GM21717 (cell line): ENCODE measurements at regions not wholly inside any gene's neighbourhood (a gene's known extent, or its start where the extent isn't known, plus 50 kb on each side); places are given as distances from the start of the nearest gene placed in this dataset.
"Not testable (repeated sequence)": the region's sequence is repeated elsewhere in the genome, so short reads cannot be mapped to it uniquely, and the experiment has no call there.

Experiments
- ATAC-seq: cut with Tn5 transposase; IDR thresholded peaks from one replicate; pipeline ENCODE4 v1.9.1; 2021; ENCODE audit warnings: mild to moderate bottlenecking, moderate library complexity; ENCODE audit not compliant: unreplicated experiment

DNA sequence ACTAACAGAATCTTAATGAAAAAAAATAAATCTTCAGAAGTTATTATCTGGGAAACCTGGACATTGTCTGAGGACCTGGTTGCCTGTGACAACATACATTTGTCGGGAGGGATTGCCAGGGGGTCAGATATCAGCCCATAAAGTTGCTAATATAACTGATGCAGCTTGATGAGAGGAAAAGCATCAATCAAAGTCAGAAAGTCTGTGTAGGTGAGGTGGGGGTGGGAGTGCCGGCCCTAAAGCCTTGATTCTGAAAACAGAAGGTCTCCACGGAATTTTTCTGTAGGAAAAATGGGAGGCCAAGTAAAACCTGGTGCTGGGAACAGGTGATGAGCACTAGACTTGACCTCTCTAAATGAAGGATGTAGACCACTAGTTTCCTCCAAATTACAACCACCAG is 281.8 kb downstream of the FGFR2 start:
- ATAC-seq, result no peak

DNA sequence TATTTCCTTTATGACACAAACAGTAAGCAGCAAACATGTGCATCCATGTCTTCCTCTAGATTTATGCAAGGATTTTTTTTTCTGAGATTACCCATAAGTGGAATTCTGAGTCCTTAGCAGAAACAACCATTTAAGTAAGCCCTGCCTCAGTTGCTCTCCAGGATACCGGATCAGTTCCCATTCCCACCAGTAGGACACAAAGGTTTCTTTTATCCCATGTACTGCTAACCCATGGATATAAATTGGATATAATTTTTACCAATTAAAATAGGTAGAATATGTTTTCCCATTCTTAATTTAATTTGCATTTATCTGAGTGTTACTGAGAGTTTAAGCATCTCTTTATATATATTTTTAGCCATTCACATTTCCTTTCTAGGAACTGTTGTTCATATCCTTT is 280.9 kb downstream of the FGFR2 start:
- no peak for ATAC-seq

GRCh38 chr10:121322046-121322445 is 276.2 kb downstream of the FGFR2 start:
- no peak for ATAC-seq

DNA sequence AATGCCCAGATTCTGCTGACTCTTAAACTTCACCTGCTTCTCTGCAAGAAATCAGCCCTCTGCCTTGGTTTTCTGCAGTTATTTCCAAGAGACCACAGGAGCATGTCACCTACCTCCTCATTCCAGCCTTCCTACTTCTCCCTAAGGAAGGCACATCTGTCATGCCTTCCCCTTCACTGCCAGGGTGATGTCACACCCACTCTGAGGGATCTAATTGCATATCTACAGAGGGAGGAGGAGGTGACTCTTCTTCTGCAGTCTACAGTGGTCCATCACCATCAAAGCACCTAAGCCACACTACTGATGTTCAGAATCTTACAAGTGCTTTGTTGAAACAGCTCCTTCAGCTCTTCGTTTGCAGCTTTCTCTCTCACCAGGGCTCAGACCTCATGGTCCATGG is 275.5 kb downstream of the FGFR2 start:
- ATAC-seq, result no peak

DNA sequence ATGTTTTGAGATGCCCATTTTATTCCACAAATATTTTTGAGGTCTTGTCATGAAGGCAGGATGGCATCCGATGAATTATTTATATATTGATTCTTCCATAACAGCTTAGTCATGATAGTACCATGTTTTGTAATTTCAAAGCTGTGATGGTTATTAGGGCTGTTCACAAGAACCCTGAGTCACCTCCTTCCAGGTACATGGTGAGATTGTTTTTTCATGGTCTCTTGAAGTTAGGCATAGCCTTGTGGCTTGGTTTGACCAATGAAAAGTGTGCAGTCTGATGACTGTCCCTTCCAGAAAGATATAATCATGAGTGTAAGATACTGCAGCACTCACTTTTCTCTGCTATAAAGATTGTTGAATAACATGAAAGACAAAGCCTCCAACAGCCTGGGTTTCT is 274.8 kb downstream of the FGFR2 start:
- ATAC-seq, result no peak

- no peak for ATAC-seq
These were observed 273.5 kb downstream of the FGFR2 start for GRCh38 chr10:121324678-121325213.

DNA sequence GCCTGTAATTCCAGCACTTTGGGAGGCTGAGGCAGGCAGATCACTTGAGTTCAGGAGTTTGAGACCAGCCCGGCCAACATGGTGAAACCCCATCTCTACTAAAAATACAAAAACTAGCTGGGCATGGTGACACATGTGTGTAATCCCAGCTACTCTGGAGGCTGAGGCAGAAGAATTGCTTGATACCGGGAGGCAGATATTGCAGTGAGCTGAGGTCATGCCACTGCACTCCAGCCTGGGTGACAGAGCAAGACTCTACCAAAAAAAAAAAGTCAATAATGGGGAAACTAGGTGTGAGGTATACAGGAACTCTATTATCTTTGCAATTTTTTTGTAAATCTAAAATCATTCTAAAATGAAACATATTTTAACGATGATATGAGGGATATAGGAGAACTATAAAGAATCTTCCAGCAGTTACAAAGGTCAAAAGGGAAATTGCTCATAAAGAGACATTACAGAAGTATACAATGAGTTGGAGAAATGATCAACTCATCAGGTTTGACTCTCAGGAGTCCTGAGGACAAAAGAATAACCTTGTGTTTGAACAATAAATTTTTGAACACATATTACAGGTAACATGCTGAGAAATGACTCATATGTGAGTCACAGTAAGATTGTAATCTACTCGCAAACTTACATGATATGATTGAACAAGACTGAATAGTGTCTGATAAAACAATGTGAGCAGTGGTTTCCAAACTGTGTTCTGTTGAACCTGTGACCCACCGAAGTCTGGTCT is 272.6 kb downstream of the FGFR2 start:
- ATAC-seq, result no peak

GRCh38 chr10:121326905-121327304 is 271.3 kb downstream of the FGFR2 start:
- no peak for ATAC-seq

- ATAC-seq, result no peak
These were observed 270.5 kb downstream of the FGFR2 start for GRCh38 chr10:121327727-121328126.

DNA sequence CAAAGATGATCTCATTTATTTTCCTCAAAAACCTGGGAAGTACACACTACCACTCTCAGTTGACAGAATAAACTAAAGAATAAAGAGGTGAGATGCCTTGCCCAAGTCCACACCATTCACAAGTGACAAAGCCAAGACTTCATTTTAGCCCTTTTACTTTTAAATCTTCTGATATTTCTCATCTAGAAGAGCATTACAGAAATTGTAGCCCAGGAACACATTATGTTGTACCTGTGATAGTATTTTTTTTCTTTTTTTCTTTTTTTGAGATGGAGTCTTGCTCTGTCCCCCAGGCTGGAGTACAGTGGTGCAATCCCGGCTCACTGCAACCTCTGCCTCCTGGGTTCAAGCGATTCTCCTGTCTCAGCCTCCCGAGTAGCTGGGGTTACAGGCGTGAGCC is 268.6 kb downstream of the FGFR2 start:
- not testable (repeated sequence) for ATAC-seq

DNA sequence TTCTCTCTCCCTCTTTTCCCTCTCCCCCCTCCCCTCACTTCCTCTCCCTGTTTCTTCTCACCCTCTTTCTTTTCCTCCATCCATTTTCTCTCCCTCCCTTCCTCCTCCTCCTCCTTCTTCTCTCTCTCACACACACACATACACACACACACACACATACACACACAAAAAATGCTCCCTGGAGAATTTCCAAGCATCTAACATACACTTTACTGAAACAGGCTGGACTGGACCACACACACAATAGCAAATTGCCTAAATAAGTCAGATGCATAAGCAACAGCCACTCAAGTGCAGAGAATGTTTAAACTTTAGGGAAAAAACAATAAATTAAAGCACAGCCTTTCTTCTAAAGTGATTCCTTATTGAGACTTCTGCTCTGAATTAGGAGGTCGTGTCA is 267.7 kb downstream of the FGFR2 start:
- no peak for ATAC-seq

DNA sequence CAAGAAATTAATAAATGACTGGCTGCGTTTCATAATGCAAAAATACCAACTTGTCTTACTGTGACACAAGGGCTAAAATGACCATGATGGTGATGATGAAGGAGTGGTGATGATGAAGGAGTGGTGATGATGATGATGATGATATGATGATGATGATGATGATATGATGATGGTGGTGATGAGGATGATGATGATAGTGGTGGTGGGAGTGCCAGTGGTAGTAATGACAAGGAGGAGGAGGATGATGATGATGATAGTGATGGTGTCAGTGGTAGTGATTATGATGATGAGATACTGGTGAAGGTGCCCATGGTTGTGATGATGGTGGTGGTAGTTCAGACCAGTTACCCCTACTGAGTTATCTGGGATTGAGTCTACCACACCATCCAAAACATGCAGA is 265.9 kb downstream of the FGFR2 start:
- ATAC-seq, result no peak

GRCh38 chr10:121332829-121333765 is 265.1 kb downstream of the FGFR2 start:
- ATAC-seq, result no peak

DNA sequence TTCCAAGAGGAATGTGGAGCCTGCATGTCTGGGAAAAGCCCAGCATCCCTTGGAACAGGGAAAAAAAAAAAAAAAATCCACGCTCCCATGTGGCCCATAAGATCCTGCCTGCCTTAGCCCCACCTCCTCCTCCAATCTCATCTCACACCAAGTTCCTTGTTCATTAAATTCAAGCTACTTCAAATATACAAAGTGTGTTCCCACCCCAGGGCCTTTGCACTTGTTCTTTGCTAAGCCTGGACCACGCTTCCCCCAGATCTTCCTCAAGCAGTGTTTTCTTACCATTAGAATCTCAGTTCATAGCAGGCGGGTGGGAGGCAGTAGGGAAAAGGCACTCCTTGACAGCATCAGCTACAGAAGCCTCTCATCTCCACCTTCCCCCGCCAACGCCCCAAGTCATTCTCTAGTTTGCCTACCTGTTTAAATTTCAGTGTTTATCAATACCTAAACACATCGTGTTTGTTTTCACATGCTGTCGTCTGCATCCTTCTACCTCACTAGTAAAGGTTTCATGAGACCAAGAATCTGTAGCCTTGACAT is 262.8 kb downstream of the FGFR2 start:
- ATAC-seq, result no peak

DNA sequence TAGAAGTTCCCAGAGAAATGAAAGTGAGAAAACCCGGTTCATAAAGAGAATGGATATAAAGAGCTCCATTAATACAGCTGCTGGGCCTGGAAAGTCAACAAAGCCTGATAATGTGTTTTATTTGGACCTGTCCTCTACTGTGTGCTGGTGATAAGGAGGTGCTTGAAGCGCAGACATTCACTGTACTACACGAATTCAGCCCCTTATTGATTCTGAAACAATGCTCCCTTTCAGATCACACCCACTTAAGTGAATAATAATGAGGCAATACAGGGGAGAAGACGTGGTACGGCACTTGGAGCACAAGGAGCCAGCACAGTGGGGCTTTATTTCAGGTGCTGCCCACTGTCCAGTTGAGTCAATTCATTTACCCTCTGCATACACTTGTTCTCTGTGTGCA is 260.8 kb downstream of the FGFR2 start:
- ATAC-seq, result no peak

DNA sequence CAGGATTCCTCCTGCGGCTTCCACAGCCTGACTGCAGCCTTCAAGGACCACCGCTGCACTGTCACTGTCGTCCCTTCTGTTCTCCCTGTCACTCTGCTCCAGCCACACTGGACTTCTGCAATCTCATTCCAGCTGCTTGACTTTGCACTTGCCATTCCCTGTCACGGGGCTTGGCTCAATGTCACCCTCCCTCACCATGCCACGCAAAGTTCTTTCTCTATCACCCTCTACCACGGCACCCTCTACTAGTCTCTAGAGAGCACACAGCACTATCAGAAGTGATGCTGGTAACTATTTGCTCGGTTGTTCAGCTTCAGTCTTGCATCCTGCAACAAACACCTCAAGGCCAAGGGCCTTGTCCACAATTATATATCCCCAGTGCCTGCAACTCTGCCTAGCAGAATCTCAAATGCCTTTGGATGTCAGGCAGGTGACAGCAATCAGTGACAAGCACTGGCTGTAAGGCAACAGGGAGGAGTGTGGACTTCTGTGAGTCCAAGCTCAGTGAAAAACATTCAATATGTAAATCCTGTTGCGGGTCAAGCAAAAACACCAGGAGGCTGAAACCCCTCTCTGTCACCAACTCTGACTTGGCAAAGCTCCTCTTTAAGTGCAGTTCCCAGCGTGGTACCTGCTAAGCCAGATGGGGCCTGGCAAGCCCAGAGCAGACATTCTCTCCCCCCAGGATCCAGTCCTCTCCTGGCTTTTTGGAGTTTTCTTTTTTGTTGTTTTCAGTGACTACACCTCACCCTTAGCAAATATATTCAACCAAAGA is 259.9 kb downstream of the FGFR2 start:
- no peak for ATAC-seq

- no peak for ATAC-seq
These were observed 259.1 kb downstream of the FGFR2 start for GRCh38 chr10:121339114-121339513.

GRCh38 chr10:121340271-121340831 is 257.9 kb downstream of the FGFR2 start:
- no peak for ATAC-seq

DNA sequence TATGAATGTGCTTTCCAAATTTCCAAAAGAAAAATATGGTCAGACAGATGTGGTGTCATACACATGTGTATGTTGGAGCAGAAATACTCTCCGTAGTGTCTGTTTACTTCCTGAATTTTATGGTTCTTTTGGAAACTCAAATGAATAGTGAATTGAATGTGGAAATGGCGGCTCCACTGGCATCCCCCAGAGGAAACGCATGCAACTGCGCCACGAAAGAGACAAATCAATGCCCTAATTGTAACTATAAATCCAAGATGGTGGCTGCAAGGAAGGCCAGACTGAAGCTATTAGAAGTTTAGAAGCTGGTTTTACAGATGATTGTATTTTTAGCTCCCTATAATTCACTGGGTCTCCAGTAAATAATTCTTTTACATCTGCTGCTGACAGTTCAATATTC is 246.7 kb downstream of the FGFR2 start:
- no peak for ATAC-seq

GRCh38 chr10:121352231-121352855 is 245.9 kb downstream of the FGFR2 start:
- no peak for ATAC-seq
